ENCODE measurements at regions not wholly inside any gene's neighbourhood (a gene's known extent, or its start where the extent isn't known, plus 50 kb on each side); places are given as distances from the start of the nearest gene placed in this dataset.

DNA sequence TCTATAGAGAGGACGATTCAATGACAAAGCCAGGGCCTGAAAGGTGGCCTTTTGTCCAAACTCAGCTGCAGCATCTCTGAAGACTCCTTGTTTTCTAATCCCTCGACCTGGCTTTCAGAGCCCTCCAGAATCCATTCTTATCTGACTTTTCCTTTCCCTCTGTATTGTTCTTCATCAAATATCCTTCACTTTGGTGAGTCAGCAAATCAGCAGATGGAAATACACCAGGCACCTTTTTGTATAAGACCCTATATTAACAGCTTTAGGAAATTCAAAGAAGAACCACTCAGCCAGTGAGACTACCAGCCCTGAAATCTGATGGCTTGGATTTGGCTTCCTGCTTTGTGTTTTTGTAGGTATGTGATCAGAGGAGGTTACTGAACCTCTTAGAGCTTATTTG, 81.9 kb upstream of the RAB11FIP2 start:
- TF ChIP-seq, protein P1, sequence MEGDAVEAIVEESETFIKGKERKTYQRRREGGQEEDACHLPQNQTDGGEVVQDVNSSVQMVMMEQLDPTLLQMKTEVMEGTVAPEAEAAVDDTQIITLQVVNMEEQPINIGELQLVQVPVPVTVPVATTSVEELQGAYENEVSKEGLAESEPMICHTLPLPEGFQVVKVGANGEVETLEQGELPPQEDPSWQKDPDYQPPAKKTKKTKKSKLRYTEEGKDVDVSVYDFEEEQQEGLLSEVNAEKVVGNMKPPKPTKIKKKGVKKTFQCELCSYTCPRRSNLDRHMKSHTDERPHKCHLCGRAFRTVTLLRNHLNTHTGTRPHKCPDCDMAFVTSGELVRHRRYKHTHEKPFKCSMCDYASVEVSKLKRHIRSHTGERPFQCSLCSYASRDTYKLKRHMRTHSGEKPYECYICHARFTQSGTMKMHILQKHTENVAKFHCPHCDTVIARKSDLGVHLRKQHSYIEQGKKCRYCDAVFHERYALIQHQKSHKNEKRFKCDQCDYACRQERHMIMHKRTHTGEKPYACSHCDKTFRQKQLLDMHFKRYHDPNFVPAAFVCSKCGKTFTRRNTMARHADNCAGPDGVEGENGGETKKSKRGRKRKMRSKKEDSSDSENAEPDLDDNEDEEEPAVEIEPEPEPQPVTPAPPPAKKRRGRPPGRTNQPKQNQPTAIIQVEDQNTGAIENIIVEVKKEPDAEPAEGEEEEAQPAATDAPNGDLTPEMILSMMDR (IDR thresholded peaks at IDR 0.05): no peak
- TF ChIP-seq POLR2A (IDR thresholded peaks at IDR 0.05): no peak

Data from transverse colon (tissue), 3 donors.